Activated B cell treated with CpG ODN at 0.5 μM for 24 hours (primary cell): ENCODE measurements at regions not wholly inside any gene's neighbourhood (a gene's known extent, or its start where the extent isn't known, plus 50 kb on each side); places are given as distances from the start of the nearest gene placed in this dataset.

Source experiments
- ATAC-seq: fragments of 200-7000 bp; cut with Tn5 transposase; one replicate; pipeline ENCODE4 v1.10.0; 2021; ENCODE audit warnings: low read depth, mild to moderate bottlenecking, moderate library complexity
- CTCF ChIA-PET: fragments of 350-600 bp; sonication (Branson Sonifier 250); formaldehyde crosslinking; loops from one replicate; lab custom pipeline; 2021; ENCODE audit warnings: antibody characterized with exemption; lab: Charles Lee
- POLR2A ChIA-PET: fragments of 350-600 bp; sonication (Branson Sonifier 250); formaldehyde crosslinking; loops from one replicate; lab custom pipeline; 2021; ENCODE audit warnings: antibody characterized with exemption; lab: Charles Lee
- DNase-seq: peaks from one replicate; pipeline ENCODE4 v3.0.0; 2022
- H3K27ac Mint-ChIP-seq: one replicate; pipeline ENCODE4 v1.8.0; 2020; ENCODE audit warnings: mixed read lengths
- H3K27me3 Mint-ChIP-seq: one replicate; pipeline ENCODE4 v1.8.0; 2021; ENCODE audit warnings: mixed read lengths
- H3K36me3 Mint-ChIP-seq: one replicate; pipeline ENCODE4 v1.8.0; 2021; ENCODE audit warnings: low read depth, mixed read lengths
- H3K4me1 Mint-ChIP-seq: one replicate; pipeline ENCODE4 v1.8.0; 2021; ENCODE audit warnings: mixed read lengths
- H3K4me3 Mint-ChIP-seq: one replicate; pipeline ENCODE4 v1.8.0; 2020; ENCODE audit warnings: mild to moderate bottlenecking, mixed read lengths
- H3K9me3 Mint-ChIP-seq: one replicate; pipeline ENCODE4 v1.8.0; 2020; ENCODE audit warnings: mixed read lengths
- CTCF ChIP-seq: fragments of 200-600 bp; IDR thresholded peaks from one replicate; pipeline ENCODE4 v1.8.0; 2022; ENCODE audit warnings: antibody characterized with exemption, mild to moderate bottlenecking
- intact Hi-C: fragments of 100-400 bp; cut with micrococcal nuclease; formaldehyde crosslinking; loops from one replicate; pipeline ENCODE4 v1.15.1; 2024

- TF ChIP-seq CTCF, result no peak
- intact Hi-C loops, result no loop called here
- no peak overlapping the region for H3K4me3 Mint-ChIP-seq
- no peak for ATAC-seq
- no peaks in the 10 kb centered on the region for H3K27me3 Mint-ChIP-seq
- H3K9me3 Mint-ChIP-seq, result peaks cover 3% of the 10 kb centered on the region
- H3K4me1 Mint-ChIP-seq, result no peaks in the 10 kb centered on the region
- no peak for DNase-seq
- ChIA-PET CTCF (no interaction called here), POLR2A (no interaction called here)
- no peaks in the 10 kb centered on the region for H3K36me3 Mint-ChIP-seq
- H3K27ac Mint-ChIP-seq, result no peak overlapping the region
These were observed 649.9 kb downstream of the KCNJ2 start for GRCh38 chr17:70819183-70819582.

GRCh38 chr17:70820276-70820675 is 650.9 kb downstream of the KCNJ2 start:
- Mint-ChIP-seq H3K27ac (no peak overlapping the region), H3K9me3 (peaks cover 3% of the 10 kb centered on the region), H3K36me3 (no peaks in the 10 kb centered on the region), H3K4me3 (no peak overlapping the region), H3K4me1 (no peaks in the 10 kb centered on the region), H3K27me3 (no peaks in the 10 kb centered on the region)
- no peak for TF ChIP-seq CTCF
- intact Hi-C loops, result no loop called here
- ATAC-seq, result no peak
- POLR2A ChIA-PET, result no interaction called here
- DNase-seq, result no peak
- CTCF ChIA-PET, result no interaction called here

GRCh38 chr17:70825321-70826125 is 656.2 kb downstream of the KCNJ2 start:
- no peaks in the 10 kb centered on the region for H3K9me3 Mint-ChIP-seq
- no peak for ATAC-seq
- no peaks in the 10 kb centered on the region for H3K36me3 Mint-ChIP-seq
- H3K27ac Mint-ChIP-seq, result no peak overlapping the region
- no peak for TF ChIP-seq CTCF
- no peak for DNase-seq
- intact Hi-C loops, result no loop called here
- H3K4me1 Mint-ChIP-seq, result no peaks in the 10 kb centered on the region
- H3K27me3 Mint-ChIP-seq, result no peaks in the 10 kb centered on the region
- POLR2A ChIA-PET, result no interaction called here
- no peak overlapping the region for H3K4me3 Mint-ChIP-seq
- CTCF ChIA-PET, result no interaction called here

- H3K27ac Mint-ChIP-seq, result no peak overlapping the region
- H3K27me3 Mint-ChIP-seq, result no peaks in the 10 kb centered on the region
- intact Hi-C loops, result no loop called here
- H3K9me3 Mint-ChIP-seq, result no peaks in the 10 kb centered on the region
- DNase-seq (no peak), ATAC-seq (no peak)
- ChIA-PET CTCF (no interaction called here), POLR2A (no interaction called here)
- no peak for TF ChIP-seq CTCF
- no peak overlapping the region for H3K4me3 Mint-ChIP-seq
- no peaks in the 10 kb centered on the region for H3K36me3 Mint-ChIP-seq
- no peaks in the 10 kb centered on the region for H3K4me1 Mint-ChIP-seq
These were observed 660.5 kb downstream of the KCNJ2 start for GRCh38 chr17:70829876-70830275.

GRCh38 chr17:70834039-70834438 is 664.7 kb downstream of the KCNJ2 start:
- no peak for TF ChIP-seq CTCF
- intact Hi-C loops, result no loop called here
- Mint-ChIP-seq H3K36me3 (no peaks in the 10 kb centered on the region), H3K9me3 (peaks cover 3% of the 10 kb centered on the region), H3K27me3 (no peaks in the 10 kb centered on the region), H3K4me3 (no peak overlapping the region), H3K4me1 (no peaks in the 10 kb centered on the region), H3K27ac (no peak overlapping the region)
- ChIA-PET CTCF (no interaction called here), POLR2A (no interaction called here)
- ATAC-seq, result no peak
- DNase-seq, result no peak
